ENCODE measurements at regions not wholly inside any gene's neighbourhood (a gene's known extent, or its start where the extent isn't known, plus 50 kb on each side); places are given as distances from the start of the nearest gene placed in this dataset.

DNA sequence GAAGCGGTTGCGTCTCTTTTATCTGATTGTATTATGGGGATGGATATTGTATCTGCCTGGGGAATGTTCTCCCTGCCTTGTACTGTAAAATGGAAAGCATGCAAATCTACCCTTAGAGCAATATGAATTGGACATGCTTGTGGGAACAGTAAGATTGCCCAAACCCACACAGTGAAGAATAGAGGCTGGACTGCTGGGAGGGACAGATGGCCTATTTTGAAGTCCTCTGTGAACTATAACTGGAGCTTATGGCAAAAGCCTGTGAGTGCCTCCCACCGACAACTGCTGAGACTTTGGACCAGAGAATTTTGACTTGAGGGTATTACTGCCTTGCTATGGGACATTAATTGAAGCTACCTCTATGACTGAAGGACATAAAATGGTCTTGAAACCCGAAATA, 168.9 kb downstream of the ERCC6L2 start:
- DNase-seq (ENCODE audit: low read depth in 1 of 2, low spot score in 1 of 2) = no peak

DNA sequence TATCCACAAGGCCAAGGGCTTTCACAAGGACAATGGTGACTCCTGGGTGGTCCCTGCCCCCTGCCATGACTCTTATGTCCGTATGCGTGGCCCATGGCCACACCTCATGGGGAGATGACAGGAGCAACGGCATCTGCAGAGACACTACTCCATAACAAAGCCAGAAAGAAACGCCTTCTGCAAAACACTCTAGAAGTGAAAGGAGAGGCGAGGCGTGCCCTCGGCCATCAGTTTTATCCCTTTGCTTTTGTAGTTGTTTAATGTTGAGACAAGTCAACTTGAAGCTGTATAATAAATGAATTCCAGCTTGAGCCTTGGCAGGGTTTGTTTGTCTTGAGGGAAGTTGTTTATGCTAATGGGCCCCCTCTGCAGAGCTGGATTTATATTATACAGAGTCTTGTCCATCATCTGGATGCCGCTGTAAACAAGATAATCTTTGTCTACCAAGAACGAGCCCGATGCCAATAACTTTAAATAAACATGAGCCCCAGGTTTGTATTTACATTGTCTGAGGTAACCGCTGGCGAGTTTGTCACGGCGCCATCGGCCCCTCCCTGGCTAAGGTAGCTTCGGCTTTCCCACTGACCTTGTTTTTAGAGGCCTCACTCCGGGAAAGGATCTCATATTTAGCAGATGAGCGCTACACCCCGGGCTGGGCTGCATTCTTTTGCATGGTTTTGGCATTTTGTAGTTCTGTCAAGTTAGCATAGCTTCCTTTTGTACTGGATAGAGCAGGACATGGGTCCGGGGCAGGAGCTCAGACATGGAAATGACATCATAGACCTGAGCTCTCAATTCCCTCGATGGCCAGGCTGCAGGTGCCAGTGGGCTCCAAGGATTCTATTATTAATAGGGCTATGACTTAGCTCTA, 165.3 kb downstream of the ERCC6L2 start:
- DNase-seq (ENCODE audit: low read depth in 1 of 2, low spot score in 1 of 2) = no peak

GRCh38 chr9:96038914-96039313, 163.4 kb downstream of the ERCC6L2 start:
- no peak for DNase-seq (ENCODE audit: low read depth in 1 of 2, low spot score in 1 of 2)

- no peak for DNase-seq (ENCODE audit: low read depth in 1 of 2, low spot score in 1 of 2)
Measured at GRCh38 chr9:96038271-96038670, 162.8 kb downstream of the ERCC6L2 start.

- no peak for DNase-seq (ENCODE audit: low read depth in 1 of 2, low spot score in 1 of 2)
Measured at GRCh38 chr9:96034553-96035122, 159.1 kb downstream of the ERCC6L2 start.

DNA sequence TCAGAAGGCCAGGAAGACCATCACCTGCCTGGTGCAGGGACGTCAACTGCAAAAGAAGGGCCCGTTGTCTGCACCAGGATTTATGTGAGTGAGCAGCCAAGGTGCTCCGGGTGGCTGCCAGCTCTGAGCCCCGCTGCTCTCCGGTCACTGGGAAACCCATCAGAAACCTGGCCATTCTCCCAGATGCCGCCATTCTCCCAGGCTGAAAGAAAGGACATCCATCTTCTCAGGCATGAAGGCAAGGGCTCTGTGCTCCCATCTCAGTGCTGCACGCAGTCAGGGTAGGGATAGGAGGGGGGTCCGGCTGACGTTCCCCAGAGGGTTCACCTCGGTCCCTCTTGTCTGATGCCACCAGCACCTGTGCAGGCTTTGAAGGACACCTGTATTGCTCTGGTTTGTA, 158.4 kb downstream of the ERCC6L2 start:
- DNase-seq (ENCODE audit: low read depth in 1 of 2, low spot score in 1 of 2) = no peak

DNA sequence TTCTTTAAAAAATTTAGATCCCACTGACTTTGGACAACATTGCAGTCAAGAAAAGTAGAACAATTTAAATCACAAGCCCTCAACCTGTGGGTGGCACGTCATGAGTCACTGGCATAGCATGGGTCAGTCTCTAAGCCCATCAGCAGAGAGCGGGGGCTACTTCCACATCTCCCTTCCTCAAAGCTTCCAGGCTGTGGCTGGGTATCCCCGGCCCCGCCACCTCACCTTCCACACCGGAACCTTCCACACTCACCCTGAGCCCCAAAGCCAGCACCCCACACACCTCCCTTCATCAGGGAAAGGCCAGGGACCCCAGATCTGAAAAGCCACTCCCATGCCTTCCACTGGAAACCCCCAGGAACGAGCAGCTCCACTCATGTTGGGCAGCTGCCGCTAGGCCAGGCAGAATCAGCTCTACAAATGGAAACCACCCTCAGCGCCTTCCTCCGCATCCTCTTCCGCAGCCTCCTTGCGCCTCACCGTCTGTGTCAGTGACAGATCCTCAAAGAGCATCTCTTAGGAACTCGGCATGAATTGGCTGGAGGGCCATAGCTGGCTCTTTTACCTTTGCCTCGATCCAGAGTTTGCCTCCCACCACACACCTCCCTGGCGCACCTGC, 156.5 kb downstream of the ERCC6L2 start:
- no peak for DNase-seq (ENCODE audit: low read depth in 1 of 2, low spot score in 1 of 2)

DNA sequence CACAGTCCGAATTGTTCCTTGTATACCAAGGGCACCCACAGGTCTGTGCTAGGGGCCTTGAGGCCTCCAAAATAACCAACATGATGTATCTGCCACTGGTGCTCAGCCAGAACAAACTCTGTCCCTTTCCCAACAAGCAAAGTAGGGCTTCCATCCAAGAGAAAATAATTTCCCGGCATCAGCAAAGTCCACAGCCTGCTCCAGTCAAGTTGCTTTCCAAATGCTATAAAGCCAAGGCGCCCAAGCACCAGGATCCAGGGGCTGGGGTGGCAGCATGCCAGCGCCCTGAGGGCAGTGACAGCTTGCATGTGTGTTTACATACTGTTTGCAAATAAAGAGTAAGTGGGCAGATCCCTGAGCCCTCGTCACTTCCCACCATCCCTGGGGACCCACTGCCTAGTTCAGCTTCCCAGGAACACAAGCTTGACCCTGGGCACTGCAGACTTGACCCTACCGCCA, 155.9 kb downstream of the ERCC6L2 start:
- no peak for DNase-seq (ENCODE audit: low read depth in 1 of 2, low spot score in 1 of 2)

DNA sequence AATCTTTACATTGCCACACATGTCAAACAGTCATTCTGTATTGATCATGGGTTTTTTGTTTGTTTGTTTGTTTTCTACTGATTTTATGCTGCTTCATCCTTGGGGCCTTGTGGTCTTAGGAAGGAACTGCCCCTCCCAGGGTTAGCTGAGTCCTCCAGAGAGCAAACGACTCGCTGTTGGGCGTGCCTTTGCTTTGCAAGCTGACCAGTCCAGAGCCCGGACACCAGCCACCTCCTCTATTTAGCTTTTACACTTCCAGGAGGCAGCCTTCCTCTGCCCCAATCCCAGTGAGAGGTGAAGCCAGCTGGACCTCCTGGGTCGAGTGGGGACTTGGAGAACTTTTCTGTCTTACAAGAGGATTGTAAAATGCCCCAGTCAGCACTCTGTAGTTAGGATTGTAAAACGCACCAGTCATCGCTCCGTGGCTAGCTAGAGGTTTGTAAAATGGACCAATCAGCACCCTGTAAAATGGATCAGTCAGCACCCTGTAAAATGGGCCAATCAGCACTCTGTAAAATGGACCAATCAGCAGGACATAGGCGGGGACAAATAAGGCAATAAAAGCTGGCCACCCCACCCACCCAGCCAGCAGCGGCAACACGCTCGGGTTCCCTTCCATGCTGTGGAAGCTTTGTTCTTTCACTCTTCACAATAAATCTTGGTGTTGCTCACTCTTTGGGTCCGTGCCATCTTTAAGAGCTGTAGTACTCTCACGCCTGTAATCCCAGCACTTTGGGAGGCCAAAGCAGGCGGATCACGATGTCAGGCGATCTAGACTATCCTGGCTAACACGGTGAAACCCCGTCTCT, 154.4 kb downstream of the ERCC6L2 start:
- DNase-seq (ENCODE audit: low read depth in 1 of 2, low spot score in 1 of 2) = no peak

- no peak for DNase-seq (ENCODE audit: low read depth in 1 of 2, low spot score in 1 of 2)
Measured at GRCh38 chr9:96027251-96028131, 152.0 kb downstream of the ERCC6L2 start.

DNA sequence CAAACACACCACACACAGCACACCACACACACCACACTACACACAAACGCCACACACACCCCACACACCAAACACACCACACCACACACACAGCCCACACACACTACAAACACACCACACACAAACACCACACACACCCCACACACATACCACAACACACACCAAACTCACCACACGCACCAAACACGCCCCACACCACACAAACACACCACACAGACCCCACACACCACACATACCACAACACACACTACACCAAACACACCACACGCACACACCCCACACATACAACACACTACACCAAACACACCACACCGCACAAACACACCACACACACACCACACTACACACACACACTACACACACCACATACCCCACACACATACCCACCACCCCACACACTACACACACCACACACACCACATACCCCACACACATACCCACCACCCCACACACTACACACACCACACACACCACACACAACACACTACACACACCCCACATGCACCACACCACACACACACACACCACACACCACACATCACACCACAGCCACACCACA, 151.2 kb downstream of the ERCC6L2 start:
- DNase-seq (ENCODE audit: low read depth in 1 of 2, low spot score in 1 of 2) = no peak

- no peak for DNase-seq (ENCODE audit: low read depth in 1 of 2, low spot score in 1 of 2)
Measured at GRCh38 chr9:96025995-96026602, 150.6 kb downstream of the ERCC6L2 start.

- DNase-seq (ENCODE audit: low read depth in 1 of 2, low spot score in 1 of 2) = no peak
Measured at GRCh38 chr9:96023486-96023885, 148.0 kb downstream of the ERCC6L2 start.

- no peak for DNase-seq (ENCODE audit: low read depth in 1 of 2, low spot score in 1 of 2)
Measured at GRCh38 chr9:96022445-96023051, 147.1 kb downstream of the ERCC6L2 start.

GRCh38 chr9:96021551-96022444, 146.3 kb downstream of the ERCC6L2 start:
- DNase-seq (ENCODE audit: low read depth in 1 of 2, low spot score in 1 of 2) = no peak

DNA sequence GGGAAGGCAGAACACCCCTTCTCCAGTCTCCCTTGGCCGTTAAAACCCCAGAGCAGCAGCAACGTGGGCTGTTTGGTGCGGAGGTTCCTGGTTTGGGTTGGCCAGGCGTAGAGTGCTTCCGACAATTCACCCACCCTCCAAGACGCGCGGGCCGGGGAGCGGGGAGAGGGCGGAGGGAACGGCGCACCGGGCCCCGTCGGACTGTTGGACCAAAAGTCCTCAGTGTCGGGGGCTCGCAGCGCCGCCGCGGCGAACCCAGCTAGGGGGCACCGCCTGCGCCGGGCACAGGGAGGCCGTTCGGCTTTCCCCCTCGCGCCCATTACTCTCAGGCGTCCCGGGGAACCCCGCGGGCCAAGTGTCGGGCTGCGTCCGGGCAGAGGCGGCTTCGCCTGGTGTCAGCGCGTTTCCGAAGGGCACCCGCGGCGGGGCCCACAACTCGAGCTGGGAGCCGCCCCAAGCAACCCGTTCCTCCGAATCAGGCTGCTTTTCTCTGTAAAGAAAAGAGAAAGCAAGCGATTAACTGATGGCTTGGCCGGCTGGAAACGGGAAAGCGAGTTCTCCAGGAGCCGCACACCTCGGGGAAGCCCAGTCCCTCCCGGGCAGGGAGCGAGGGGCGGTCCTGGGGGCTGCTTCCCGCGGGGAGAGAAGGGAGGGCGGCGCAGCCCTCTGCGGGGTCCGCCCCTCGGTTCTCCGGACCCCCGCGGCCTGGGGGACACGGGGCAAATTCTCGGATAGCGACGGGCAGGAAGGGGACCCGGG, 145.5 kb downstream of the ERCC6L2 start:
- DNase-seq (ENCODE audit: low read depth in 1 of 2, low spot score in 1 of 2) = no peak

GRCh38 chr9:96020300-96020791, 144.9 kb downstream of the ERCC6L2 start:
- no peak for DNase-seq (ENCODE audit: low read depth in 1 of 2, low spot score in 1 of 2)
